ENCODE measurements at regions not wholly inside any gene's neighbourhood (a gene's known extent, or its start where the extent isn't known, plus 50 kb on each side); places are given as distances from the start of the nearest gene placed in this dataset.

DNA sequence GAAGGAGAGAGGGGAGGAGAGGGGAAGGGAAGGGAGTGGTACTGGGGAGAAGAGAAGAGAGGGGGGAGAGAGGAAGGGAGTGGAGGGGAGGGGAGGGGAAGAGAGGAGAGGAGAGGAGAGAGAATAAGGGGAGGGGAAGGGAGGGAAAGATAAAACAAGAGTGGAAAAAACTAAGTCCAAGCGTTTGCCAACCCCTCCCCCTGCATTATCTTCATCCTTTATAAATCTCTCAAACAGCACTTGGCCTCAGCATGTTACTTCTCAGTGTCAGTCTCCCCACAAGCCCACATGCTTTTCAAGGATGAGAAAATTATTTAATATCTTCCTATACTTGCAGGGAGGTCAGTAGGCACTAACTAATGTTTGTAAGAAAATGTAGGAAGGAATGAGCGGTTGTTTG, 204.5 kb downstream of the LSM5 start:
- TF ChIP-seq GABPA (IDR thresholded peaks at IDR 0.05; ENCODE audit: low read depth) (no peak), PBX3 (IDR thresholded peaks at IDR 0.05) (no peak), CTCF (IDR thresholded peaks at IDR 0.05) (no peak), GATA2 (CRISPR knock-in tag; IDR thresholded peaks at IDR 0.05) (no peak), TEAD4 (IDR thresholded peaks at IDR 0.05; ENCODE audit: borderline replicate concordance, insufficient read depth) (no peak), FOSL2 (IDR thresholded peaks at IDR 0.05; ENCODE audit: borderline replicate concordance, low read depth) (no peak), POLR2AphosphoS5 (IDR thresholded peaks at IDR 0.05; ENCODE audit: low read depth, low read length) (no peak), ELF1 (IDR thresholded peaks at IDR 0.05) (no peak), EZH2phosphoT487 (IDR thresholded peaks at IDR 0.05; ENCODE audit: borderline replicate concordance, low read depth) (no peak), TAF1 (IDR thresholded peaks at IDR 0.05; ENCODE audit: borderline replicate concordance, low read depth, low read length) (no peak)
- TF ChIP-seq, protein P1, sequence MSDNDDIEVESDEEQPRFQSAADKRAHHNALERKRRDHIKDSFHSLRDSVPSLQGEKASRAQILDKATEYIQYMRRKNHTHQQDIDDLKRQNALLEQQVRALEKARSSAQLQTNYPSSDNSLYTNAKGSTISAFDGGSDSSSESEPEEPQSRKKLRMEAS (IDR thresholded peaks at IDR 0.05; ENCODE audit: low read depth): no peak

All from SK-N-SH (cell line).